Type B pancreatic cell (in vitro differentiated cells): ENCODE measurements at regions not wholly inside any gene's neighbourhood (a gene's known extent, or its start where the extent isn't known, plus 50 kb on each side); places are given as distances from the start of the nearest gene placed in this dataset.
"Not testable (repeated sequence)": the region's sequence is repeated elsewhere in the genome, so short reads cannot be mapped to it uniquely, and the experiment has no call there.

Source experiments
- DNase-seq: peaks from one replicate; pipeline ENCODE4 v3.0.0; 2021; ENCODE audit warnings: mixed read lengths; ENCODE audit not compliant: unreplicated experiment; ENCODE audit errors: extremely low spot score
- H3K27ac Mint-ChIP-seq: 2 replicates; pipeline ENCODE4 v1.8.0; 2021; ENCODE audit warnings: mild to moderate bottlenecking, mixed read lengths
- H3K27me3 Mint-ChIP-seq: 2 replicates; pipeline ENCODE4 v1.8.0; 2021; ENCODE audit warnings: mixed read lengths
- H3K36me3 Mint-ChIP-seq: 2 replicates; pipeline ENCODE4 v1.8.0; 2021; ENCODE audit warnings: mixed read lengths
- H3K4me1 Mint-ChIP-seq: one replicate; pipeline ENCODE4 v1.8.0; 2021; ENCODE audit warnings: mixed read lengths; ENCODE audit not compliant: unreplicated experiment
- H3K4me3 Mint-ChIP-seq: 2 replicates; pipeline ENCODE4 v1.8.0; 2021; ENCODE audit warnings: mild to moderate bottlenecking, mixed read lengths
- H3K9me3 Mint-ChIP-seq: 2 replicates; pipeline ENCODE4 v1.8.0; 2021; ENCODE audit warnings: mixed read lengths
- TF ChIP-seq, protein P1 (sequence below): fragments of 200-600 bp; sonication (generic); conservative IDR thresholded peaks from 2 replicates; pipeline ENCODE4 v1.5.0; 2021; ENCODE audit warnings: antibody characterized with exemption, mild to moderate bottlenecking

DNA sequence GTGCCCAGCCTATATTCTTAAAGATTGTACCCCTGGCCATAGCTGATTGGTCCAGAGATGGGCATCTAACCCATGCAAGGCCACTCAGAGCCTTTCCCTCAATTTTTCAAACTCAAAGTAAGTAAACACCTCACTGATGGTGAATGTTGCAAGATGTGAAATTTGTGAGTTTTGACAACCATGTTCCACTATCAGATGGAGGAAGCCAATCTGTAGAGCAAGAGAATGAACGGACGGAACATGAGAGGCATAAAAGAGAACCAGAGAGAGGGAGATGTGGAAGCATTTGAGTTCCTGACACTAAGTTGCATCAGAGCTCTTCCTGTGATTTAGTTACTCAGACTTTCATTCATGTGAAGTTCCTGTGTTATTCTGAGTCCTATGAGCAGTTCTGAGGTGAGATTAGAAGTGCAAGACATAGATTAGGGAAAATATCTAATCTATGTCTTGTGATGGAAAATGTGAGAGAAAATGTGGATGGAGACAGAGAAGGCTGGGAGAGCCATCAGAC is 73.3 kb downstream of the PRSS23 start:
- DNase-seq, result no peak
- no peaks in the 10 kb centered on the region for H3K36me3 Mint-ChIP-seq
- H3K9me3 Mint-ChIP-seq, result no peaks in the 10 kb centered on the region
- H3K4me3 Mint-ChIP-seq, result no peak overlapping the region
- peaks cover 4% of the 10 kb centered on the region for H3K4me1 Mint-ChIP-seq
- no peak overlapping the region for H3K27ac Mint-ChIP-seq
- TF ChIP-seq, protein P1, sequence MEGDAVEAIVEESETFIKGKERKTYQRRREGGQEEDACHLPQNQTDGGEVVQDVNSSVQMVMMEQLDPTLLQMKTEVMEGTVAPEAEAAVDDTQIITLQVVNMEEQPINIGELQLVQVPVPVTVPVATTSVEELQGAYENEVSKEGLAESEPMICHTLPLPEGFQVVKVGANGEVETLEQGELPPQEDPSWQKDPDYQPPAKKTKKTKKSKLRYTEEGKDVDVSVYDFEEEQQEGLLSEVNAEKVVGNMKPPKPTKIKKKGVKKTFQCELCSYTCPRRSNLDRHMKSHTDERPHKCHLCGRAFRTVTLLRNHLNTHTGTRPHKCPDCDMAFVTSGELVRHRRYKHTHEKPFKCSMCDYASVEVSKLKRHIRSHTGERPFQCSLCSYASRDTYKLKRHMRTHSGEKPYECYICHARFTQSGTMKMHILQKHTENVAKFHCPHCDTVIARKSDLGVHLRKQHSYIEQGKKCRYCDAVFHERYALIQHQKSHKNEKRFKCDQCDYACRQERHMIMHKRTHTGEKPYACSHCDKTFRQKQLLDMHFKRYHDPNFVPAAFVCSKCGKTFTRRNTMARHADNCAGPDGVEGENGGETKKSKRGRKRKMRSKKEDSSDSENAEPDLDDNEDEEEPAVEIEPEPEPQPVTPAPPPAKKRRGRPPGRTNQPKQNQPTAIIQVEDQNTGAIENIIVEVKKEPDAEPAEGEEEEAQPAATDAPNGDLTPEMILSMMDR, result no peak
- no peaks in the 10 kb centered on the region for H3K27me3 Mint-ChIP-seq

DNA sequence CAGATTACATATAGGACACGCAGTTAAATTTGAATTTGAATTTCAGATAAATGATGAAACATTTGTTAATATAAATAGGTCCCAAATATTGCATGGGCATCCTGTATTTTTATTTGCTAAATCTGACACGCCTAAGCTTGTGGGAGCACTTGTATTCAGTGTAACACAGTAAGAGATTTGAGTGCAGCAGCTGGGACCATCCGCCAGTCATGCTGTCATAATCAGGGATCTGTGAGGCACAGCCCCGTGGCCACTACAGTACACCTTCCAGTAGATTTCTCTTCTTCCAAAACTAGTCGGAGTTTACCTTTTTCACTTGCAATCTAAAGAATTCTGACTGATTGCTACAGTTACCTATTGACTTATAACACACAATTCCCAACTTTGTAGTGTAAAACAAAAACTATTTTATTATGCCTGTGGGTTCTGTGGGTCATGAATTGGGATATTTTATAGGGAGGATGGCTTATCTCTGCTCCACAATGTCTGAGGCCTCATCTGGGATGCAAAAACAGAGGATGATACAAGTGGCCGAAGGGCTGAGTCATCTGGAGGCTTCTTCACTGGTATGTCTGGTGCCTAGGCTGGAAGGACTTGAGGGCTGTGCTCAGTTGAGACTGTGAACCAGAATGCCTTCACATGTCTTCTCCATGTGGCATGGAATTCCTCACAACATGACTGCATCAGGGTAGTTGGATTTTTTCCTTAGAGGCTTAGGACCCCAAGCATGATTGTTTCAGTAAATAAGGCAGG is 74.1 kb downstream of the PRSS23 start:
- Mint-ChIP-seq H3K27me3 (no peaks in the 10 kb centered on the region), H3K27ac (no peak overlapping the region), H3K36me3 (no peaks in the 10 kb centered on the region), H3K4me3 (no peak overlapping the region), H3K9me3 (no peaks in the 10 kb centered on the region), H3K4me1 (peaks cover 4% of the 10 kb centered on the region)
- TF ChIP-seq, protein P1, result no peak
- no peak for DNase-seq

DNA sequence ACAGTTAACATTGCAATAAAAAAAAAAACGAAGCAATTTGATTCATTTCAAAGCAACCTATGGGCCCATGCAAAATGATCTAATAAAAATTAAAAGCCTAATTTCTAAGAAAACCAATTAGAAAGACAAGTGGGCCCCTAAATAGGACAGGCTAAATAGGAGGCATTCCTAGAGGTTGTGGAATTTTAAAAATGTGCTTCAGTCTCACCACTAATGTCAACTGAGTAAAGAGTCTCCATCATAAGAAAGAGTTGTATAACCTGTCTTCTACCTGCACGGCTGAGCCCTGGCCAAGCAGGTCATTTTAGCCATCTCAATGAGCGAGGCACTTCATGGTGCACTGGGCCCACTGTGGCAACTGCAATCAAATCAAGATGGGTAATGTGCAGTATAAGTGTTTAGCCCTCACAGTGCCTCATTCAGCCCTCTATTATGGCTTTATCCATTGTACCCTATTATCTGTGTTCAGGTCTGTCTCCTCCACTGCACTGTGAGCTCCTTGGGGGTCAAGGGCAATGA is 76.4 kb downstream of the PRSS23 start:
- DNase-seq, result no peak
- Mint-ChIP-seq H3K36me3 (no peaks in the 10 kb centered on the region), H3K4me3 (no peak overlapping the region), H3K27me3 (no peaks in the 10 kb centered on the region), H3K9me3 (no peaks in the 10 kb centered on the region), H3K4me1 (no peaks in the 10 kb centered on the region), H3K27ac (no peak overlapping the region)
- TF ChIP-seq, protein P1, result no peak

DNA sequence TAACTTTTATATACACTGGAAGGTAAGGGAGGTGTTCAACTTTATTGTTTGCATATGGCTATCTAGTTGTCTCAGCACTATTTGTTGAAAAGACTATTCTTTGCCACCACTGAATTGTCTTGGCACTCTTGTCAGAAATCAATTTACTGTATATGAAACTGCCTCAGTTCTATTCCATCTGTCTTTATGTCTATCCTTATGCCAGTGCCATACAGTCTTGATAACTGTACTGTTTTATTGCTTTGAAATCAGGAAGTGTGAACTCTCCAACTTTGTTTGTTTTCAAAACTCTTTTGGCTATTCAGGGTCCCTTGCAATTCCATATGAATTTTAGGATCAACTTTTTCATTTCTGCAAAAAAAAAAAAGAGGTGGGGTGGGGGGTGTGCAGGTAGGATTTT is 77.2 kb downstream of the PRSS23 start:
- Mint-ChIP-seq H3K9me3 (no peaks in the 10 kb centered on the region), H3K27me3 (no peaks in the 10 kb centered on the region), H3K4me3 (no peak overlapping the region), H3K4me1 (no peaks in the 10 kb centered on the region), H3K36me3 (no peaks in the 10 kb centered on the region), H3K27ac (no peak overlapping the region)
- DNase-seq, result no peak
- TF ChIP-seq, protein P1, result no peak

DNA sequence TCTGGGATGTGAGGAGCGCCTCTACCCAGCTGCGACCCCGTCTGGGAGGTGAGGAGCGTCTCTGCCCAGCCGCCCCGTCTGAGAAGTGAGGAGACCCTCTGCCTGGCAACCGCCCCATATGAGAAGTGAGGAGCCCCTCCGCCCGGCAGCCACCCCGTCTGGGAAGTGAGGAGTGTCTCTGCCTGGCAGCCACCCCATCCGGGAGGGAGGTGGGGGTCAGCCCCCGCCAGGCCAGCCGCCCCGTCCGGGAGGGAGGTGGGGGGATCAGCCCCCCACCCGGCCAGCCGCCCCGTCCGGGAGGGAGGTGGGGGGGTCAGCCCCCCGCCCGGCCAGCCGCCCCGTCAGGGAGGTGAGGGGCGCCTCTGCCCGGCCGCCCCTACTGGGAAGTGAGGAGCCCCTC is 76.0 kb downstream of the FZD4 start:
- H3K9me3 Mint-ChIP-seq, H3K36me3 Mint-ChIP-seq, H3K27me3 Mint-ChIP-seq, H3K4me3 Mint-ChIP-seq, H3K27ac Mint-ChIP-seq, H3K4me1 Mint-ChIP-seq, DNase-seq: not testable (repeated sequence)

DNA sequence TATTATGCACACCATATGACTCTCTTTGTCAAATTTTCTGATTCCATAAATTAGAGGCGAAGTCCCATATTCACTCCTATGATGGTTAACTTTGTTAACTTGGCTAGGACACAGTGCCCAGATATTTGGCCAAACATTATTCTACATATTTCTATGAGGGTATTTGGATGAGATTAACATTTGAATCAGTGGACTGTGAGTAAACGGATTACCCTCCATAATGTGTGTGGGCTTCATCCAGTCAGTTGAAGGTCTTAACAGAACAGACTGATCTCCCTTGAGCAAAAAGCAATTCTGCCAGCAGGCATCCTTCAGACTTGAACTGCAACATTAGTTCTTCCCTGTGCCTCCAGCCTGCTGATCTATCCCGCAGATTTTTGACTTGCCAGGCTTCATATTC is 69.9 kb downstream of the FZD4 start:
- DNase-seq, result no peak
- Mint-ChIP-seq H3K36me3 (no peaks in the 10 kb centered on the region), H3K27ac (no peak overlapping the region), H3K4me3 (no peak overlapping the region), H3K4me1 (no peaks in the 10 kb centered on the region), H3K27me3 (no peaks in the 10 kb centered on the region), H3K9me3 (no peaks in the 10 kb centered on the region)
- TF ChIP-seq, protein P1, result no peak
